GM12872 (cell line): ENCODE measurements at regions not wholly inside any gene's neighbourhood (a gene's known extent, or its start where the extent isn't known, plus 50 kb on each side); places are given as distances from the start of the nearest gene placed in this dataset.

Source experiments
- CTCF ChIP-seq: IDR thresholded peaks from 3 replicates; pipeline ENCODE4 v1.5.1; 2011; ENCODE audit warnings: low read depth, mild to moderate bottlenecking, low read length, moderate library complexity; ENCODE audit not compliant: insufficient read depth

- no peak for TF ChIP-seq CTCF
Measured at GRCh38 chrX:69083361-69083760, 81.9 kb downstream of the PJA1 start.

- TF ChIP-seq CTCF, result no peak
Measured at GRCh38 chrX:69082753-69083150, 82.5 kb downstream of the PJA1 start.

GRCh38 chrX:69082055-69082752 lies 83.0 kb downstream of the PJA1 start:
- no peak for TF ChIP-seq CTCF

GRCh38 chrX:69080855-69081465 lies 84.3 kb downstream of the PJA1 start:
- no peak for TF ChIP-seq CTCF

GRCh38 chrX:69079268-69079667 lies 86.0 kb downstream of the PJA1 start:
- TF ChIP-seq CTCF, result no peak

GRCh38 chrX:69077895-69078455 lies 87.3 kb downstream of the PJA1 start:
- no peak for TF ChIP-seq CTCF

GRCh38 chrX:69076088-69076487 lies 89.2 kb downstream of the PJA1 start:
- no peak for TF ChIP-seq CTCF
